Anterior cingulate cortex (tissue), 58 donors: ENCODE measurements at regions not wholly inside any gene's neighbourhood (a gene's known extent, or its start where the extent isn't known, plus 50 kb on each side); places are given as distances from the start of the nearest gene placed in this dataset.
"Not testable (repeated sequence)": the region's sequence is repeated elsewhere in the genome, so short reads cannot be mapped to it uniquely, and the experiment has no call there.

Experiments used
- DNase-seq, 58 donors: peaks; one replicate each; lab custom pipeline; 2025; lab: John Stamatoyannopoulos, UW

DNA sequence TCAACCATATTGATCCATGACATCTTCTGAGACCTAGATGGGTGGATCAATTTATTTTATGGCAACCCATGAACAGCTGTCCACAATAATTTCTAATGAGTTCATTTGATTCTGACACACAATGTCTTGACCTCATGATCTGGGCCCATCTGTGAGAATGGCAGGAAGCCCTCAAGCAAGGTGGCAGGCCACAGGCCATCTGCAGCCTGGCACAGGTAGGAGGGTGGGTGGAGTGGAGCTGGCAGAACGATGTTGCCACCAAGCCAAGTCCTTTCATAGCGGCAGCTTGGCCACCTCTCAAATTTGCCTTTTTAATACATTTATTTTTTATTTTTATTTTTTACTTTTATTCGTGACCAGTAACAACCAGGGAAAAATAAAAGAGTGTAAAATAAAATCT is 1181.6 kb upstream of the SORCS1 start:
- no peak for DNase-seq

DNA sequence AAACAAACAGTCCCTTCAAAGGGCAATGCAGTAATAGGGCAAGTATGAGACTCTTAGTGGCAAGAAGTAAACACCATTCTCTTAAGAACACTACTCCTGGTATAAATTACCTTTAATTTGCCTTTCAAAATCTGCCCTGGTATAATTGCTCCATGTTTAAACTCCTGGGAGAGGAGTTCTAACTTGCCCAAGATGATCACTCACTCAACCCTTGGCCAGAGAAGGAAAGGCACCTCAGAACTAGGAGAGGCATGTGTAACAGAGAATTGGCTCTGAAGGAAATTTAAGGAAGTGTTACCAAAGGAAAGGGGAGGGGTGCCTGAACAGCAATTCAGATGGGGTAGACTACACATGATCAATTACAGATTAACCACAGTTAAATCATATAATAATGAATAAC is 1173.6 kb upstream of the SORCS1 start:
- no peak for DNase-seq

DNA sequence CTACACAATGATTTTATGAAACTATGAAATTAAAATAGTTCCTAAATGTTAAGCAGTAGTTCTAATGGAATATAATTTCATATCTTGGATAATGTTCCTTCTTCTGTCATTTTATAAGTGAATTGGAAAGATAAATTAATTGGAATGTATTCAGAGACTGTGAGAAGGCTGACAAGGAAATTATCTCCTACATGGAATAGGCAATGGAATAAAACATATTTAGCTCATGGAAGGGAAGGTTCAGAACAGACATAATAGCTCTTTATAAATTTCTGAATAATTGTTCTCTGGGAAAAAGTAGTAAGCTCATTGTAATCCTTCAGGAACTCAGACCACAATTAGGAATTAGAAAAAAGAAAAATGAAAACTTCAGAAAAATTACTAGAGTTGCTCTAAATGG is 1172.3 kb upstream of the SORCS1 start:
- DNase-seq = no peak

DNA sequence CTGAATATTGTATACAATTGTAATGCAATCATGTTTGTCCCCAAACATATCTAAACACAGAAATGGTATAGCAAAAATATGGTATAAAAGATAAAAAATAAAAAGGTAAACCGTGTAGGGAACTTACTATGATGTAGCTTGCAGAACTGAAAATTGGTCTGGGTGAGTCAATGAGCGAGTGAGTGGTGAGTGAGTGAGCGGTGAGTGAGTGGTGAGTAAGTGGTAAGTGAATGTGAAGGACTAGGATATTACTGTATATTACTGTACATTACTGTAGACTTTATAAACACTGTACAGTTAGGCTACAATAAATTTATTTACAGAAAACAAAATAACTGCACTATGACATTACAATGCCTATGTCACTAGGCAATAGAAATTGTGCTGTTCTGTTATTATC is 1163.2 kb upstream of the SORCS1 start:
- DNase-seq = no peak

DNA sequence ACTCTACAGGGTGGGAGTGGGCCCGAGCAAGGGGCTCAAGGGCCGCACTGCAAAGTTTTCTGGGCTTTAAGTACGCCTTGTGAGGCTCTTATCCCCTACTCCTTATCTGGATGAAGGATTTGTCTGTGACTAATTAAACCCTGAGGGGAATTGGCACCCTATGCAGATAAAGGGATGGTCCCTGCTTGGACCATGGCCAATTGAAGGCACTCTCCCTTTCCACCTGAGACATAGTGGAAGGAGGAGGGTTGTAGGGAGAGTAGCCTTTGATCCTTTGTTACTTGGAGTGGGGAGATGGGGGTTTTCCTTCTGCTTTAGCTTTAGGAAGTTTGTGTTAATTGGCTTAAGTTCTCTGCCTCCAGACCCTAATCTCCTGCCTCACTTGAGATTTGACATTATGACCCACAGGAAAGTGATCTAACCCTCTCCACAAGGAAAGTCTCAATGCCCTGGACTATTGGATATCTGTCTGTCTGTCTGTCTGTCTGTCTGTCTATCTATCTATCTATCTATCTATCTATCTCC is 1158.8 kb upstream of the SORCS1 start:
- no peak for DNase-seq

DNA sequence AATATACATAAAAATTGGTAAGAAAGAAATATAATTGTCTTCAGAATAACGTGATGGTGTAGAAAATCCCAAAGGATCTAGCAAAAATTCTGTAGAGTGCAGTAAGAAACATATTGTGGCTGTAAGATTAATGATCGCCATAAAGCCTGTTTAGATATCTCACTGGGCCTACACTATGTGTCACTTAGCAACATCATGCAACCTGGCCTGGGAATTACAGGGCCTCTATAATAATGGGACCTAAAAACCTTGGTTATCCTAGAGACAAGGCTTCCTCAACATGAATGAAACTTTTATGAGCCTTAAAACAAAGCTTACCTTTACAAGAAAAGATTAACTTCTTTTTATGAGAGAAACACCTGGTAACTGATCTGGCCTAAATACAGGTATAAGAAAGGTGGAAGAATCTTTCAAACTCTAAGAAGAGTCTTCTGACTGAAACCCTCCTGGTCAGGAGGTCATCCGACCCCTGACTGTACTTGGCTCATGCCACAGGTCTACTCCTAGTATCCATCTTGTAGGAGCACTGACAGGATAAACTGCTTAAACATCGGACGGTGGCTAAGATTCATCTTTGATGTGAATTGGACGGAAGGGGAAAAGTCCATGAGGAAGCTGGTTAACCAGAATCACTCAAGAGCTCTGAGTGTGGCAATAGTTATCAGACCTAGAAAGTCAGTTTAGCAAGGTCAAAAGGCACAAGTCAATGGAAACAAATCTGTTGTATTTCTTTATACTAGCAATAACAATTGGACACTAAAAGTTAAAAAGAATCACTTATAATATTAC is 1155.1 kb upstream of the SORCS1 start:
- no peak for DNase-seq

DNA sequence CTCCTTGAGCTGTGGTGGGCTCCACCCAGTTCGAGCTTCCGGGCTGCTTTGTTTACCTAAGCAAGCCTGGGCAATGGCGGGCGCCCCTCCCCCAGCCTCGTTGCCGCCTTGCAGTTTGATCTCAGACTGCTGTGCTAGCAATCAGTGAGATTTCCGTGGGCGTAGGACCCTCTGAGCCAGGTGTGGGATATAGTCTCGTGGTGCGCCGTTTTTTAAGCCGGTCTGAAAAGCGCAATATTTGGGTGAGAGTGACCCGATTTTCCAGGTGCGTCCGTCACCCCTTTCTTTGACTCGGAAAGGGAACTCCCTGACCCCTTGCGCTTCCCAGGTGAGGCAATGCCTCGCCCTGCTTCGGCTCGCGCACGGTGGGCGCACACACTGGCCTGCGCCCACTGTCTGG is 1151.1 kb upstream of the SORCS1 start:
- not testable (repeated sequence) for DNase-seq

DNA sequence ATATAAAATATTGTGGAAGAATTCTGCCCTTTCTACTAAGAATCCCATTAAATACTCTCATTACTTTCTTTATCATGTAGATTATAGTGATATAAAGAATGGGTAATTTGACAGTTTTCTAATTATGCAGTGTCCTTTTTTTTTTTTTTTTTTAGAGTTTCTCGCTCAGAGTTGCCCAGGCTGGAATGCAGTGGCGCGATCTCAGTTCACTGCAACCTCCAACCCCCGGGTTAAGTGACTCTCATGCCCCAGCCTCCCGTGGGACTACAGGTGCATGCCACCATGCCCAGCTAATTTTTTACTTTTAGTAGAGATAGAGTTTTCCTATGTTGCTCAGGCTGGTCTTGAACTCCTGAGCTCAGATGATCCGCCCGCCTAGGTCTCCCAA is 1143.4 kb upstream of the SORCS1 start:
- no peak for DNase-seq

DNA sequence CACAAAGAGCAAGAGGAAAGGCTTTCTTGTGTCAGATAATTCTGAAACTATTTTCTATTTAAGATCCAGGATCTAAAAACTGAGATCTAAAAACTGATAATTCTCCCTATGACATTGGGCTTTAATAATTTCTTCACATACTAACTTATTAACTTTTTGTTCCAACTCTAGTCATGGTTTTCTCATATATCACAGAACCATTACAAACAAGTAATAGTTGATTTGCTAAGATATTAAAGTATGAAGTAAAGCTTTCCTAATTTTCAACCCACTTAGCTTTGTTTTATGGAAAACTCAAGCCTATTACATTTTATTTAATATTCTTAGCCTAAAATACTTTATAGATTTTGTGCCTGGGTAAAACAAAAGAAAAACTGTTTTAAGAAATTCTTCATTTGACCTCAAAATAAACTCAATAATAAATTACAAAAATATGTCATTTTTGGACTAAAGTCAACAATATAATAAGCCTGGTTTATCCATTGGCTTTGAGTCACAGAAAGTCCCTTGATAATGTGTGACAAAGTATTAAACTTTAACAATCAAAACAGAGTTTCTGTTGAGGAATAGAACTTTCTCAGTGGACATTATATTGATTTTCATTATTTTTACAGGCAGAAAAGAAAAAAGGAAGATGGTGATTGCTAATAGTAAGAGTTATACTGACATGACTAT is 1142.9 kb upstream of the SORCS1 start:
- no peak for DNase-seq

DNA sequence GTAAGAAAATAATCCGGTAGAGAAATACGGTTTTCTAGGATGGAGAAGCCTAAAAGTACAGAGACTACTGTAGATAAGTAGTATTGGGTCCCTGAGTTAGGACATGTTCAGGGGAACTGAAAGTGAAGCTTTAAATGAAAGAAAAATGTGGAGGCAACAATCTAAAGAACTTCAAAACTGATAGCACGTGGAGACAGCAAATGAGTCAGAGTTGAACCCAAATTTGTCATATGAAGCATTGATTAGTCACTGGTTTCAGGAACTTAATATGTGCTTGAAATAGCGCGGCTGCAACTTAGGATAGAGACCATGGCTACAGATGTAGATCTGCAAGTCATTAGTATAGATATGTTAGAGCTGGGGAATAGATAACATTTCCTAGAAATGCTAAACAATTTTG is 1138.6 kb upstream of the SORCS1 start:
- no peak for DNase-seq

DNA sequence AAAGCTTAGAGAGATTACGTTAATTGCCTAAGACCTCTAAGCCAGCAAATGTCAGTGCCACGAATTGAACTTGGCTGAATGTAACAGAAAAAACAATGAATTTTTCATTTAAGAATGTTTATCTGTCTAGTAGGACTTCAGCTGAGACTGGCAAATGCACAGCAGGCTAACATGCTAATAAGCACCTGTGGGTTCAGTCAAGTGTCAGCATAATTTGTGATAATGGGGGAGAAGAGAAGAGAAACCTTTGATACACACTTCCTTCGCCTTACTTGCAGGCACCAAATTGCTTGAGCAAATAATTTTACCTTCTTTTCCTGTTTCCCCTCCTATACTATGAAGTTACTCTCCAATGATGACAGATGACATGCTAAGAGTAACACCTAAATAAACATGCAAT is 1136.5 kb upstream of the SORCS1 start:
- no peak for DNase-seq

DNA sequence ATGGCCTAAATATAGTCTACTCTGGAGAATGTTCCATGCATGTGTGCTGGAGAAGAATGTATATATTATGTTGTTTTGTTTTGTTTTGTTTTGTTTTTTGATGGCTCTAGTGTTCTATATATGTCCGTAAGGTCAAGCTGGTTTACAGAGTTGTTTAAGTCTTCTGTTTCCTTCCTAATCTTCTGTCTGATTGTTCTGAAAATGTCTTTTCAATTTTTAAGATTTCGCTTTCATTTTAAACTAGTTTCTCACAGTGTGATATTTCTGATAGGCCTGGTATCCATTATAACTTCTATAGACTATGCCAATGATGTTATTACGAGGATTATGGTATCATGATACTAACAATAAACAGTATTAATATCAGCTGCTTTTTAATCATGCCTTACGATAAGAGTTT is 1126.3 kb upstream of the SORCS1 start:
- no peak for DNase-seq

DNA sequence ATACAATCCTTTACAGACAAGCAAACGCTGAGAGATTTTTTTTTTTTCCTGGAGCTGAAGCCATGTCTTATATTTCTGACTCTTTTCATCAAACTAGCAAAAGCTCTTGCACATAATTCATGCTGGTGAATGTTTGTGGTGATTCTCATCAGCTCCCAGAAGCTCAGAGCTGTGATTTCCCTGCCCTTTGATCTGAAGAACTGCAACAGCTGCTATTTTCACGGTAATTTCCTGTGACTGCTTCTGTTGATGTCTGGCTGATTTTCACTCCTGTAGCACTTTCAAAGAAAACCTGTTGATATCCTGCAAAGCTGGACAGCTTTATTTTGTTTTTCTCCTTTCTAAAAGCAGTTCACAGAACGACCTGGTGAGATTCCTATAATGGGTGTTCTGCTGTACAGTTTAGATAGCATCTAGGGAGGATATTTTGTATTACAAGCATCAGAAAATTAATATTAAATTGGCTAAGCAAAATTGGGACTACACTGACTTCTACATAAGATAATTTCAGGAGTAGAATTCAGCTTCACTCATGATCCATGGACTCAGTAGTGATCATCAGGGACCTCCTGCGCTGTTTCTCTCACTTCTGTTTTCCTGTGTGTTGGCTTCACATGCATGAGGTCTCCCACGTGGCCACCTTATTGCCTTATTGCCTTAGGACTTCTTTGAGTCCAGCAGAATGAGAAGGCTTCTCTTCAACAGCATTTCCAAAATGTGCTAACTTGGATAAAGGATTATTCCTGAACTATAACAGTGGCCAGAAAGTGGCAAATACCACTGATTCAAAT is 1111.6 kb upstream of the SORCS1 start:
- no peak for DNase-seq

DNA sequence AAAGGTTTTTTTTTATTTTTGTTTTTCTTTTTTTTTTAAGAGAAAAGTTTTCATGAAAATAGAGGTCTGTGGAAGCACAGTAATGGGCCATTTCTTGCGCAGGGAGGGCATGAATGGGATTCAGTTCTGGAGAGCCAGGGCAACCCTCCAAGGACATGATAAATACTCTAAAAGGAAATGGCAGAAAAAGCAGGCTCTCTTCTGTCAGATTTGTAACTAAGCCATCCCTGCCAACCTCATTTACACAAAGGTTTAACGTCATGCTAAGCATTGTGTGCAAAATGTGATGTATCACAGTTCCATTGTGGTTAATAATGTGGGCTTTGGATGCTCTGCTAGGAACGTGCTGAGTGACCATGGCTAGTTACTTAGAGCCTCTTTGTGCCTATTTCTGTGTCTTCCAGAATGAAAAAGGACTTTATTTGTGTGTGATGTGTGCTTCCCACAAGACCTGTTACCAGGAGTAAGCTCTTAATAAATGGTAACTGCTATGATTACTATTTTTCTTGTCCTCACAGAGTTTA is 1095.9 kb upstream of the SORCS1 start:
- DNase-seq = no peak

DNA sequence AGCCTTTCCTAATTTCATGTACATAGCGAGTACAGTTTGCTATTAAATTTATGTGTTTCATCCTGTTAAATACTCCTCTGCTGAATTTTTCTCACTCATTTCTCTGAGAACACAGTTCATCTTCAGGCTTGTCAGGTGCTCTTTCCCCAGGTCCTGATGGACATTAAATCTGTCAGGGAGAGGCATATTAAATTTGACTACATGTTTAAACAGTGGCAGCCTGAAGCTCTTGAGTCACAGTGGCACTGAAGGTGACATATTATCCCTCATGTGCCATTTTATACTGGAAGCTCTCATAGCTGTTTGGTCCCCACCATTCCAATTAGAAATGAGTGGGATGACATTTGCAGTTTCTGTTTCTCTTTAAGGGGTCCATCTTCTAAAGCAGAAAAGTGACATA is 1089.6 kb upstream of the SORCS1 start:
- DNase-seq = no peak

DNA sequence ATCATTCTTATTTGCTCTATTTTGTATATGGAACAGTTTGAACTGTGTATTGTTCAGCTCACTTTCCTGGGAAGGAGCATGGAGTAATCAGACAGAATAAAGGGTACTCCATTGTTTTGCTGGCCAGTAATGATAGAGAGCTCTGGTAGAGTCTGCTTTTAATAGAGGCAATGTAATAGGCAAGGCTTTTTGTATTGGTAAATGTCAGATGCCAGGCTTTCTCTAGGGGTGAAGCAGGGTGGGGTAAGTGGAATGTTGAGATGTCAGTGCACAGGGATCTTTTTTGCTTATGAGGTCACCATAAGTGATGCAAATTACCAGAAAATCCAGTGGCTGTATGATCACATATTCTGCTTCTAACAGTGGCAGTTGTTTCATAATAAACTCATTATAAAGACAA is 1088.3 kb upstream of the SORCS1 start:
- no peak for DNase-seq

DNA sequence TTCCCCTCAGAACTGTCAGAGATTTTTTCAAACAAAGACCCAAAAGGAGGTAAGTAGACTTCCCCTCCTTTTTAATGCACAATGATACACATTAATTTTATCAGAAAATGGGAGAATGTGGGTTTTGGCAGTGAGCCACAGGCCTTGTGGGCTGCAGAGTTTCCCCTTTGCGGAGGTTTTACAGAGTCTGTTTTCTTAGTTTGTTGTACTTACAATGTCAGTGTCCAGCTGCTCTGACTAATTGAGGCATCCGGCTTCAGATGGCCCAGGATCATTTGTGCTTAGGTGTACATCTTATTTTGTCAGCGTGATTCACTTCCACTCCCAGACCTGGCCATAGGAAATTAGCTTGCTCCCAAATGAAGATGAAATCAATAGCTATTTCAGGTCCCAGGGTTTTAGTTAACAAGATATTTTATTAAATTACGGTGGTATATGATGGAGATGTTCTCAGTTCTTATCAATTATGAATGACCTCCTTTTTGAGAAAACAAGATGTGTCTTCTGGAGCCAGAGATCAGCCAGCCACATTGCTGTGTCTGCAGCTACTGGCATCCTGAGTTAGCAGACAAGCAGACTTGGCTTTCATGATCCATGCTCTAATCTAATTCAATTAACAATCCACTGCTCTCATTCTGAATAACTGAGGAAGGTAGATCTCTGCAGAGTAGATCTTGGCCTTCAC is 1086.6 kb upstream of the SORCS1 start:
- DNase-seq = no peak

DNA sequence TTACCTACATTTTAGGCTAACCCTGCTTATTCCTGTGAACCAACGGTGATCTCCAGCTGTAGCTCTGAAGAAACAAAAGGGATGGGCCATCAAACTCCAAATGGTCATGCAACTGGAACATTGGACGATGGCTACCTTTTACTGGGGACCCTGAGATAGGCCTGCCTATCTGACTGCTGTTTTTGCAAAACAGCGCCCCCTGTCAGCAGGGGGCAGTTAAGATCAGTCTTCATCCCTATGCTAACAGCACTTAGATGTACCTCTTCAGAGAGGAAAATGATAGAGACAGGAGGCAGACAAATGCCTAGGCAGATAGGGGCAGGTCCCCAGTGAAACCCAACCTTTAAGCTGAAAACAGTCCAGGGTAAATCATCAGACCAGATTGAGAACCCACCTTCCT is 1085.4 kb upstream of the SORCS1 start:
- DNase-seq = no peak

DNA sequence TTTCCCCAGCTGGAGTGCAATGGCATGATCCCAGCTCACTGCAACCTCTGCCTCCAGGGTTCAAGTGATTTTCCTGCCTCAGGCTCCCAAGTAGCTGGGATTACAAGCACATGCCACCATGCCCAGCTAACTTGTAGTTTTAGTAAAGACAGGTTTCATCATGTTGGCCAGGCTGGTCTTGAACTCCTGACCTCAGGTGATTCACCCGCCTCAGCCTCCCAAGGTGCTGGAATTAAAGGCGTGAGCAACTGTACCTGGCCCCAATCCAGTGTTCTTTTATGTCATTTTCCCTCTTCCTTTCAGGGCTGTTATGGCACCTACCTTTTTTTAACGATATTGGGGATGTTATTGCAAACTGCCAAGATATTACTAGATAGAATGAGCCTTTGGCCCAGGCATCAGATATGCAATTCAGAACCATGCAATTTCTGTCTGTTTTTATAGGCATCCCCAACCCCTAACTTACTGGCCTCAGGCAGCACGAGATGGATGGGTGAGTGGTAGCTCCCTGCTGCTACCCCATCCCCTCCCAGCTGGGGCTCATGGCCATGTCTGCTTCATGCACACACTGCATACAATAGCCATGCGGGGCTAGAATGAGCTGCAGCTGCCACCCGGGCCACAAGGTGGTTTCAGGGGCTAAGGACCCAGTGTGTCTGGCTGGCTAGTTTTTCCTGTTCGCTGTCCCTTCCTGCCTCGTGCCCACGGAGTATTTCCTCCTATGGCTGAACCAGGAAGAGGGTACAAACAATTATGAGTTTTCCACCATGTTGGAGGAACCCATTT is 1080.1 kb upstream of the SORCS1 start:
- no peak for DNase-seq

DNA sequence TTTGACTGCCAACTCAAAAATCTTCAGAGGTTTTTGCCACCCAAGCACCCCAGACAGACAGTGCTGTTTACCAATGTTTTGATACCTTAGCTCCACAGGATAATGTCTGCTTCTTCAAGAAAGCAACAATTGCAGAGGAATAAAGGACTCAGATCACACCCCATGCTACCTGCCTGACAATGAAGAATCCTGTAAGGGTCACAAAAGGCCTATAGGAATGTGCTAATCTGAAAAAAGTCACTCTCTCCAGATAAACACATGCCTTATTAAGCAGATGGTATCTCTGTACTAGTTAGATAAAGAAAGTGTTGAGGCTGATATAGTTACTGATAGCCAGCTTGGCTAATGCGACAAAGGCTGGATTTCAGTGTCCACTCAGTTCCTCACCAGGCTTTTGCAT is 1076.7 kb upstream of the SORCS1 start:
- DNase-seq = no peak
